Frontal cortex (tissue), 3 donors: ENCODE measurements at regions not wholly inside any gene's neighbourhood (a gene's known extent, or its start where the extent isn't known, plus 50 kb on each side); places are given as distances from the start of the nearest gene placed in this dataset.
"Not testable (repeated sequence)": the region's sequence is repeated elsewhere in the genome, so short reads cannot be mapped to it uniquely, and the experiment has no call there.

Experiments used
- DNase-seq, 2 donors: peaks; one replicate each; pipeline ENCODE4 v3.0.0; 2012; ENCODE audit warnings: low spot score in 2 of 2
- FAIRE-seq: peaks from 2 replicates; lab custom pipeline; 2012; peaks lifted over from hg19 to GRCh38; lab: Jason Lieb, UNC
- donor health status: control.
- donor health status: control.
- donor health status: control.

- FAIRE-seq (no peak), DNase-seq (no peak)
Measured at GRCh38 chr2:155026651-155027174, 328.2 kb downstream of the KCNJ3 start.

GRCh38 chr2:155023674-155024073 is 325.2 kb downstream of the KCNJ3 start:
- no peak for FAIRE-seq

GRCh38 chr2:155022531-155022930 is 324.0 kb downstream of the KCNJ3 start:
- FAIRE-seq, result no peak

More at GRCh38 chr2:155023674-155024073, 325.2 kb downstream of the KCNJ3 start:
- DNase-seq, result no peak

GRCh38 chr2:155021618-155022017 is 323.1 kb downstream of the KCNJ3 start:
- no peak for FAIRE-seq
- DNase-seq, result no peak

More at GRCh38 chr2:155022531-155022930, 324.0 kb downstream of the KCNJ3 start:
- DNase-seq, result no peak

GRCh38 chr2:155020246-155020645 is 321.8 kb downstream of the KCNJ3 start:
- no peak for DNase-seq
- no peak for FAIRE-seq

- FAIRE-seq (no peak), DNase-seq (no peak)
Measured at GRCh38 chr2:155010925-155011324, 312.4 kb downstream of the KCNJ3 start.

- DNase-seq (no peak), FAIRE-seq (no peak)
Measured at GRCh38 chr2:154995361-154995760, 296.9 kb downstream of the KCNJ3 start.

- DNase-seq, result no peak
Measured at GRCh38 chr2:154992826-154993225, 294.3 kb downstream of the KCNJ3 start.

GRCh38 chr2:154978710-154979109 is 280.2 kb downstream of the KCNJ3 start:
- DNase-seq, result no peak
- FAIRE-seq, result no peak

More at GRCh38 chr2:154992826-154993225, 294.3 kb downstream of the KCNJ3 start:
- no peak for FAIRE-seq

GRCh38 chr2:154978244-154978643 is 279.7 kb downstream of the KCNJ3 start:
- DNase-seq (no peak), FAIRE-seq (no peak)

GRCh38 chr2:154974041-154974440 is 275.5 kb downstream of the KCNJ3 start:
- DNase-seq (no peak), FAIRE-seq (no peak)

- FAIRE-seq (no peak), DNase-seq (no peak)
Measured at GRCh38 chr2:154963511-154963910, 265.0 kb downstream of the KCNJ3 start.

GRCh38 chr2:154961676-154962075 is 263.2 kb downstream of the KCNJ3 start:
- FAIRE-seq, result no peak

GRCh38 chr2:154960802-154961583 is 262.5 kb downstream of the KCNJ3 start:
- no peak for FAIRE-seq

More at GRCh38 chr2:154961676-154962075, 263.2 kb downstream of the KCNJ3 start:
- DNase-seq, result no peak

GRCh38 chr2:154952346-154952980 is 254.0 kb downstream of the KCNJ3 start:
- DNase-seq (peak in 1 of 2 donors; percentile 6), FAIRE-seq (no peak)

More at GRCh38 chr2:154960802-154961583, 262.5 kb downstream of the KCNJ3 start:
- DNase-seq, result no peak

- FAIRE-seq, DNase-seq: not testable (repeated sequence)
Measured at GRCh38 chr2:154947416-154947815, 248.9 kb downstream of the KCNJ3 start.

- no peak for DNase-seq
Measured at GRCh38 chr2:154945984-154946383, 247.5 kb downstream of the KCNJ3 start.

GRCh38 chr2:154941379-154941778 is 242.9 kb downstream of the KCNJ3 start:
- FAIRE-seq (no peak), DNase-seq (no peak)

More at GRCh38 chr2:154945984-154946383, 247.5 kb downstream of the KCNJ3 start:
- FAIRE-seq, result no peak

GRCh38 chr2:154934213-154934612 is 235.7 kb downstream of the KCNJ3 start:
- FAIRE-seq, result no peak
- DNase-seq, result no peak

GRCh38 chr2:154924531-154924930 is 226.0 kb downstream of the KCNJ3 start:
- DNase-seq (no peak), FAIRE-seq (no peak)

GRCh38 chr2:154914561-154914960 is 216.1 kb downstream of the KCNJ3 start:
- no peak for FAIRE-seq
- no peak for DNase-seq
